Suppressor macrophage treated with lipopolysaccharide for 4 hours (primary cell): ENCODE measurements at regions not wholly inside any gene's neighbourhood (a gene's known extent, or its start where the extent isn't known, plus 50 kb on each side); places are given as distances from the start of the nearest gene placed in this dataset.
"Not testable (repeated sequence)": the region's sequence is repeated elsewhere in the genome, so short reads cannot be mapped to it uniquely, and the experiment has no call there.

ENCODE experiments used
- DNase-seq: peaks from one replicate; pipeline ENCODE4 v3.0.0-alpha.2; 2020

- no peak for DNase-seq
These were observed 315.6 kb downstream of the SLITRK5 start for GRCh38 chr13:87986639-87987250.

DNA sequence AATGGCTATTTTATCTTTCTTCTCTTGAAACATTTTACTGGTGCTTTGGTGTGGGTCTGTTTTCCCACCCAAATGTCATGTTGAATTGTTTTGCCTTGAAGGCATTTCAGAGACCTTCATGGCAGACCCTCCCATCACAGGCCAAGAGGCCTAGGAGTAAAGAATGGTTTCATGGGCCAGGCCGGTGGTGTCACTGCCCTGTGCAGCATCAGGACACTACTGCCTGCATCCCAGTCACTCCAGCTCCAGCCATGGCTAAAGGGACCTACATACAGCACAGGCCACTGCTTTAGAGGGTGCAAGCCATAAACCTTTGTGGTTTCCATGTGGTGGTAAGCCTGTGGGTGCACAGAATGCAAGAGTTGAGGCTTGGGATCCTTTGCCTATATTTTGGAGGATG is 326.9 kb downstream of the SLITRK5 start:
- DNase-seq, result no peak

DNA sequence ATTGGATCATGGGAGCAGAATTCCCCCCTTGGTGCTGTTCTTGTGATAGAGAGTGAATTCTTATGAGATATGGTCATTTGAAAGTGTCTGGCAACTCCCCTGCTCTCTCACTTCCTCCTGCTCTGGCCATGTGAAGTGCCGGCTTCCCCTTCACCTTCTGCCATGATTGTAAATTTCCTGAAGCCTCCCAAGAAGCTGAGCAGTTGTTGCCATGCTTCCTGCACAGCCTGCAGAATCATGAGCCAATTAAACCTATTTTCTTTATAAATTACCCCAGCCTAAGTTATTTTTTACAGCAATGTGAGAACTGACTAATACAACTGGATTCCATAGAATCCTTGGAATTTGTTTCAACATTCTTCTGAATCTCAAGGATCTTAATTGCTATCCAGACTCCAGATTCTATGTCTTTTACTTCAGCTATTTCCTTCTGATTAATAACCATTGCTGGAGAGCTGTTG is 328.1 kb downstream of the SLITRK5 start:
- DNase-seq, result no peak

DNA sequence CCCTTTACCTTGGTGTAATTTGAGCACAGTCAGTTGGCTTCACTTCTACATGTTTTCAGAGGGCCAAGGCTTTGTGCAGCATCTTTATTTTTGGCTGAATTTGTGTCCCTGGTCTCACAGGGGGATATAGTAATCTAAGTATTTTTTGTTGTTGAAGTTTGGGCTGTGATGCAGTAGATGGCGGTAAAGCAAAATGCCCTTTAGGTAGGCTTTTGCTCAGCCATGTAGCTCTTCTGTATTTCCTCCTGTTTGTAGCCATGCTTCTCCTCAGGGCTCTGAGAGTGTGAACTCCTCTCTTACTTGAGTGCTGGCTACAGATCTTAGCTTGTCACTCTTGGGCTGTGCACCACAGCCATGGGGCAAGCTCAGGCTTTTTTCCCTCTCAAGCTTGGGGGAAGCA is 328.6 kb downstream of the SLITRK5 start:
- DNase-seq, result no peak

DNA sequence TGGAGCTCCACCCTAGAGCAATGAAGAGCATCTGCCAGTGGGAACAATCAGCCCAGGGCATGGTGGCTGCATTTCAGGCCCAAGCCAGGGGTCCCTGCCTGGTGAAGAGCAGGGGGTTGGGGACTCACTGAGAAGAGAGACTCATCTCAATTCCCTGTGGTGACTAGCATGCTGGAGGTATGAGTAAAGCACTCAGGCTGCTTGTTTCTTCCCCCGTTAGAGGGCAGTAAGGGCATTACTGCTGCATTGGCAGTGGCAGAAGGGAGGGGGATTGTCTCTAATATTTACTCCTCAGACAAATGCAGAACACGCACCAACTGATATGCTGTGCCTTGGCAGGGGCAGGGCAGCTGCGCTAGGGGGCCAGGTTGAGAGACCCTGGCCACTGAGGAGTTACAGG is 329.1 kb downstream of the SLITRK5 start:
- DNase-seq, result no peak

DNA sequence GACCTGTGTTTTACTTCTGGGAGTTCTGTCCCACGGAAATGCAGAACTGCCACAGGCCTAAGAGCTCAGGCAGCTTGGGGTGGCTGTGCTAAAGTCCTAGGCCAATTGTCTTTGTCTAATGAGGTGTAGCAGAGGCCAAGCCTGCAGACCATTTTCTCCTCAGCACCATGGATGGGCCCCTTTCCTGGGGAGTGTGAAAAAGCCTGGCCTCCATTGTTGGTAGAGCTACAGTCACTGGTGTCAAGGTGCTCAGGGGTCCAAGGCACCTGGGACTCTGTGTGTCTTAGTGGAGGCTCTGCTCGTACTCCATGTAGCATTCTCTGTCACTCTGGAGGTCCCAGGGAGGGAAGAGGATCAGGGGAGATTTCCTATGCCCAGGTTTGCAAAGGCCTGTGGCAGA is 329.6 kb downstream of the SLITRK5 start:
- no peak for DNase-seq

- DNase-seq, result no peak
These were observed 334.0 kb downstream of the SLITRK5 start for GRCh38 chr13:88005188-88005587.

DNA sequence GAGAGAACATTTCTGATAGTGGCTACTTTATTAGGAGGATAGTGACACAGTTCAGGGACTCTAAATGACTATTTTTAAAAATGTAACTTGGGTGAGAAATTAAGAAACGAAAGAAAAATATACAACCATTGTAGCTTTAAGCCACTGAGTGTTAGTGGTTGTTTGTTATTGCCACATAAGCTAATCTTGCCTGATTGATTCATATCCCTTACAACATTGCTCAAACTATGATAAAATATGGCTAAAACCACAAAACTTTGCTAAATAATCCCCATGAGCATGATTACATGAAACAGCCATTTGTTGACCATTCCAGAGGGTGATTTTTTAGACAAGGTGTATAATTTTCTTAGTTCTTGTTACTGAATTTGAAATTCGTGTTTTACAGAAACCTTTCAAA is 343.4 kb downstream of the SLITRK5 start:
- DNase-seq, result peak; percentile 17

GRCh38 chr13:88022431-88023208 is 351.4 kb downstream of the SLITRK5 start:
- peak; percentile 23 for DNase-seq

DNA sequence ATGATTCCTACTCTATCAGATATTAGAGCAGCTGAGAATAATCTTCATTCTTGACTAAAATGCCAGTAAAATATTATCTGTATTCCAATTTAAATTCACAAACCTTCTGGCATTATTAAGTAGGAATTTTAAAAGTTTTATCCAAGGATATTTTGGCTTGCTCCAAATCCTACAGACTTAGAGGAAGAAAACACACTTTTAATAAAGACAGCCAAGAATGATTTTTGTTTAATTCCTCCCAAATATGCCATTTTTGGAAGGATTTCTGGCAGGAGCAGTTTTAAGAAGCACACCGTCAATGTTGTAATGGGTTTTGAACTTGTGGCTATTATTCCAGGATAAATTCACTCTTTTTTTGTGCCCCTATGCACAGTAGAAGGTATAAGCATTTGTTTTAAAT is 355.1 kb downstream of the SLITRK5 start:
- DNase-seq, result no peak

- no peak for DNase-seq
These were observed 360.9 kb downstream of the SLITRK5 start for GRCh38 chr13:88031980-88032559.

DNA sequence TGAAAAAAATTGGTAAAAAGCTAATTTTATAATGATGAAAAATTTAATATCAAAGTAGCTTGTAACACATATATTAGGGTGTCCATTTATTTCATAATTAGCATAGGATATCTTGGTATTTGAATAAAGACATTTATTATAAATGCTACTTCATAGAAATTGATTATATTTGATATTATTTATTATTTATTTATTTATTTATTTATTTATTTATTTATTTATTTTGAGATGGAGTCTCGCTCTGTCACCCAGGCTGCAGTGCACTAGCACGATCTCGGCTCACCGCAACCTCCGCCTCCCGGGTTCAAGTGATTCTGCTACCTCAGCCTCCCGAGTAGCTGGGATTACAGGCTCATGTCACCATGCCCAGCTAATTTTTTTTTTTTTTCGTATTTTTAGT is 365.0 kb downstream of the SLITRK5 start:
- DNase-seq, result not testable (repeated sequence)

- no peak for DNase-seq
These were observed 371.3 kb downstream of the SLITRK5 start for GRCh38 chr13:88042489-88042888.

- no peak for DNase-seq
These were observed 380.7 kb downstream of the SLITRK5 start for GRCh38 chr13:88051746-88052482.

DNA sequence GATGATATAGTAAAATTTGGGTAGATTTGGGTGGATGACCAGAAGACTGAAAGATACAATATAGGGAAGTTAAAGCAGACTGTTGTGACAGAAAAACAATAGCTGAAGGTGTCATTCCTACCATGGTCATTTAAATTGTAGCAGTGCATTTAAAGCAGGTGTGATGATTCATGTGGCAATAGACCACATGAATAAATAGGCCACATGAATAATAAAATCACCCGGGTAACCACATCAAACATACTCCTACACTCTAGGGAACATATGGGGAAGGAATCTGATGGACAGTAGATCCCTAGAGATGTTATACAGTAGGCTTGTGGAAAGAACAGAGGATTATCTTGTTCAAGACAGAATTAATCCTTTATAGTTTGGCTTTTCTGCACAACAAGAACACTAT is 392.6 kb downstream of the SLITRK5 start:
- DNase-seq, result no peak

DNA sequence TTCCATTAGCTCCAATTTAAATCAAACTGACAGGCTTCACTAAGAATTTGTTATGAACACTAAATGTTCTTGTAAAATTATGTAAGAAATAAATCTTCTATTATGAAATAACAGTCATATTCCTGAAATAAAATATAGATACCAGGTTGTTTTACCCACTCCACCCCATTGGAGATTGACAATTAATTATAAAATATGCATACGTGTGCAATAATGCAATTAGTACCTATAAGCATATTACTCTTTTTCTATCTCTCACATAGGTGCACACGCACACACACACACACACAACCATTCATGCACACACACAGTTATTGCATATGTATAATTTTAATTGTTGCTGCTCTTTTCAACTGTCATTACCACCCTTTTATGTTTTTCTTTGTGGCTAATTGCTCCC is 395.7 kb downstream of the SLITRK5 start:
- no peak for DNase-seq

DNA sequence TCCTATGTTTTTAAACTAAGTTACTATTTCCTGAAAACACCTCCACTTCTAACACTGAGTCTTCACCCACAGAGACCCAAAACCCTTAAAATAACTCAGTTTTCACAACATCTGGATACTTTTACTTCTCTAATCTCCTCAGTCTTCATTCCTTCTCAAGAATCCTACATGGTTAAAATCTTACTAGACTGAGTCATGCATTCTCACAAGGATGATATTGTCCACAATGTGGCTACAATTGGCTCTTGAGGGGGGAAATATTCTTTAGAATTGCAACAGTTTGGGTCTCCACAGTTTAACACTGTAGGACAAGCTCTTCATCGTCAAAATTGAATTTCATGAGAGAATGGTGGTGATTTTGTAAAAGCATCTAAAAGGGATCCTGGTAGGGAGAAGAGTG is 397.1 kb downstream of the SLITRK5 start:
- no peak for DNase-seq

- no peak for DNase-seq
These were observed 397.8 kb downstream of the SLITRK5 start for GRCh38 chr13:88068975-88069374.

DNA sequence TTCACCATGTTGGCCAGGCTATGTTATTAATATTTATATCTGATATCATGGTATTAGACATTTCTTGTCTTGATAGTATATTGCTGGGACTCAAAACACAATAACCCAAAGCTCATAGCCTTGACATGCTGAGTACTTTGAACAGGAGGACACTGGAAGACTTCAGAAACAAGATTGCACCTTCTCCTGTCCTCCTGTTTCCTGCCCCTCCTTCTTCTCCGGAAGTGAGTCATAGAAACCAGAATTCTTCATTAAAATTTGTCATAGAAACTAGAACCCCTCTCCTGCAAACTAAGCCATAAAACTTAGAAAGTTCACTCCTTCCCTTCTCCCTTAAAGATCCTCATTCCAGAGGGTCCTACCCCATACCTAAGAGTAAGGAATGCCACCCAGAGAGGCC is 400.2 kb downstream of the SLITRK5 start:
- no peak for DNase-seq

DNA sequence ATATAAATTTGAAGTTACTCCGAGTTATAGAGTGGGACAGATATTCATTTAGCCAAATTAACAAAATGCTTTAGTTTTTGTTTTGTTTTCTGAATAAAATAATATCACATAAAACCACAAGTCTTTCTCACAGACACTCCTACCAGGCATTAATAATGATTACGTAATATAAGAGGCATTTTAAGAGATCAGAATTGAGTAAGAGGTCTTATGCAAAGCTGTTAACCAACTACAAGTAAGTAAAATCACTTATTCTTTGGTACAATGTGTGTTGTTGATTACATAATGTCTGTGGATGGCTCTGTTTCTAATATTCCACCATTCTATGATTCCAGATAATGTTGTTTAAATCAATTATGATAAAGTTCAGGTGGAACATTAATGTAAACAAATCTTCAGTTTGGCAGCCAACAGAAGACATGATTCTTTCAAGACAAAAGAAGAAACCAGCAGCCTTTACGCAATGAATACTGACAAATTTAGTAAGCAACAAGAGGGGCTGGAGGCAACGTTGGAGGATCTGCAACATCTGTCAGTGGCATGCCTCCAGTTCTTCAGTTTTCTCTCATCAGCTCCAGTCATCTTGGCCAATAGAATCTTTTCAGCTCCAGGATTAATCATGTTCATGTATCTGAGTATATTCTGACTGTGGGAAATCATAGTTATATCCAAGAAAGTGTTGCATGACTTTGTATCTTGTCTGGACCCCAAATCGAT is 403.8 kb downstream of the SLITRK5 start:
- peak; percentile 13 for DNase-seq

DNA sequence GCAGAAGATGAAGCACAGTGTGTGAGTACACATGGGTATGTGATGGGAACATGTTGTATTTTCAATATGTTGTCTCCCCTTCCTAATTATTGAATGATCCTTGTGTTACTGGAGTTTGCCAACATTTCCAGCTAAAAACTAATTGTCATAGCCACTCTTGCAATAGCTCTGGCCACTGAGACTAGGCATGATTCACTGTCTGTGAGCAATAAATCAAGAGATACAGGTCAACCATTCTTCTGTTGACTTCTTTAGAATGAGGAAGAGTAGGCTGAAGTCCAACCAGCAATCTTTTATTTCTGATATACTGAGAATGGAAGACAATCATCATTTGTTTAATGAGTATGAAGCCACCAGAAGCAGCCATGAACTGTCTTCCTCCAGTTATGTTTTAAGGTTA is 413.9 kb downstream of the SLITRK5 start:
- DNase-seq, result peak; percentile 6

DNA sequence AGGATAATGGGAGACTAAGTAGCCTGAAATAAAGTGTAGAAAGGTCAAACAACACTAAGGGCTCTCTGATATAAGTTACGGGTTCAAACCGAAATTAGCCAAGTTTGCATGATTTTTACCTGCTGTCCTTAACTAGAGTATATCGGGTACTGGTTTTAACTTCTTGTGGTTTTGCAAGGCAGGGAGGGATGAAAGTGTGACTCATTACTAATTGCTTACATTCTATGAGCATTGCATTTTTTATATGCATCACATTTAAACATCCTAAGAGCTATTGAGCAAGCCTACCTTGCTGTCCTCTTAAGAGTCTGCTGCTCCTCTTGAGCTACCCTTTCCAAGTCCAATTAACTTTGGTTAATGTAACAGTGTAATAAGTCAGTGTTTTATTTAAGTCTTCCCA is 415.4 kb downstream of the SLITRK5 start:
- no peak for DNase-seq

- peak; percentile 31 for DNase-seq
These were observed 426.4 kb downstream of the SLITRK5 start for GRCh38 chr13:88097541-88097940.
